GM19452 (cell line): ENCODE measurements at regions not wholly inside any gene's neighbourhood (a gene's known extent, or its start where the extent isn't known, plus 50 kb on each side); places are given as distances from the start of the nearest gene placed in this dataset.

Experiments
- ATAC-seq: cut with Tn5 transposase; IDR thresholded peaks from one replicate; pipeline ENCODE4 v1.9.1; 2021; ENCODE audit not compliant: unreplicated experiment

GRCh38 chr2:187924293-187924692 is 367.4 kb upstream of the GULP1 start:
- no peak for ATAC-seq

- no peak for ATAC-seq
These were observed 357.4 kb upstream of the GULP1 start for GRCh38 chr2:187934236-187934635.

- ATAC-seq = no peak
These were observed 357.0 kb upstream of the GULP1 start for GRCh38 chr2:187934692-187935091.

GRCh38 chr2:187935126-187935525 is 356.5 kb upstream of the GULP1 start:
- no peak for ATAC-seq

GRCh38 chr2:187936228-187936627 is 355.4 kb upstream of the GULP1 start:
- no peak for ATAC-seq

GRCh38 chr2:187939180-187939579 is 352.5 kb upstream of the GULP1 start:
- no peak for ATAC-seq

GRCh38 chr2:187942876-187943275 is 348.8 kb upstream of the GULP1 start:
- no peak for ATAC-seq

GRCh38 chr2:187943772-187944369 is 347.8 kb upstream of the GULP1 start:
- no peak for ATAC-seq

GRCh38 chr2:187949859-187950258 is 341.8 kb upstream of the GULP1 start:
- no peak for ATAC-seq

- no peak for ATAC-seq
These were observed 340.0 kb upstream of the GULP1 start for GRCh38 chr2:187951470-187952218.

GRCh38 chr2:187956906-187957534 is 334.7 kb upstream of the GULP1 start:
- no peak for ATAC-seq

GRCh38 chr2:187959821-187960220 is 331.9 kb upstream of the GULP1 start:
- ATAC-seq = no peak

GRCh38 chr2:187962538-187962937 is 329.1 kb upstream of the GULP1 start:
- no peak for ATAC-seq

GRCh38 chr2:187964746-187965145 is 326.9 kb upstream of the GULP1 start:
- ATAC-seq = no peak

GRCh38 chr2:187966924-187967323 is 324.8 kb upstream of the GULP1 start:
- no peak for ATAC-seq

GRCh38 chr2:187971893-187972292 is 319.8 kb upstream of the GULP1 start:
- ATAC-seq = no peak

GRCh38 chr2:187976259-187976985 is 315.3 kb upstream of the GULP1 start:
- no peak for ATAC-seq

- no peak for ATAC-seq
These were observed 314.7 kb upstream of the GULP1 start for GRCh38 chr2:187976986-187977333.

GRCh38 chr2:187978356-187978755 is 313.3 kb upstream of the GULP1 start:
- ATAC-seq = no peak

GRCh38 chr2:187982668-187983067 is 309.0 kb upstream of the GULP1 start:
- ATAC-seq = peak; percentile 79

- ATAC-seq = no peak
These were observed 306.5 kb upstream of the GULP1 start for GRCh38 chr2:187985195-187985594.

GRCh38 chr2:187985923-187986322 is 305.8 kb upstream of the GULP1 start:
- no peak for ATAC-seq
